RWPE2 (cell line): ENCODE measurements at regions not wholly inside any gene's neighbourhood (a gene's known extent, or its start where the extent isn't known, plus 50 kb on each side); places are given as distances from the start of the nearest gene placed in this dataset.

ENCODE experiments used
- ATAC-seq: fragments of 200-7000 bp; cut with Tn5 transposase; 3 replicates; pipeline ENCODE4 v1.9.1; 2021; ENCODE audit warnings: low read depth
- DNase-seq: peaks from one replicate; pipeline ENCODE4 v3.0.0-alpha.2; 2020; ENCODE audit warnings: low spot score
- H3K27ac ChIP-seq: fragments of 450-650 bp; 2 replicates; pipeline ENCODE4 v1.5.1; 2017; ENCODE audit warnings: mild to moderate bottlenecking; ENCODE audit not compliant: poor library complexity, severe bottlenecking
- H3K27me3 ChIP-seq: fragments of 250-450 bp; sonication (Bioruptor Pico); 2 replicates; pipeline ENCODE4 v1.5.1; 2021; ENCODE audit warnings: mild to moderate bottlenecking, moderate library complexity; ENCODE audit not compliant: insufficient read depth, poor library complexity, severe bottlenecking
- H3K36me3 ChIP-seq: fragments of 250-450 bp; sonication (Bioruptor Pico); 2 replicates; pipeline ENCODE4 v1.5.1; 2020; ENCODE audit warnings: low read depth, mild to moderate bottlenecking, moderate library complexity
- H3K4me1 ChIP-seq: fragments of 250-450 bp; sonication (Bioruptor Pico); 2 replicates; pipeline ENCODE4 v1.5.1; 2021; ENCODE audit warnings: mild to moderate bottlenecking, moderate library complexity; ENCODE audit not compliant: insufficient read depth, poor library complexity, severe bottlenecking
- H3K4me3 ChIP-seq: fragments of 250-450 bp; sonication (Bioruptor Pico); 2 replicates; pipeline ENCODE4 v1.5.1; 2021; ENCODE audit warnings: mild to moderate bottlenecking, moderate library complexity; ENCODE audit not compliant: severe bottlenecking
- H3K9me3 ChIP-seq: fragments of 250-450 bp; sonication (Bioruptor Pico); 2 replicates; pipeline ENCODE4 v1.5.1; 2021; ENCODE audit warnings: mild to moderate bottlenecking, moderate library complexity; ENCODE audit not compliant: severe bottlenecking
- TF ChIP-seq, protein P1 (sequence below): fragments of 450-650 bp; IDR thresholded peaks from one replicate; pipeline ENCODE4 v1.5.1; 2017; ENCODE audit warnings: mild to moderate bottlenecking, moderate library complexity; ENCODE audit not compliant: poor library complexity, severe bottlenecking

GRCh38 chr6:164148788-164149187 is 734.3 kb downstream of the QKI start:
- peaks cover 23% of the 10 kb centered on the region for H3K27me3 ChIP-seq
- TF ChIP-seq, protein P1, sequence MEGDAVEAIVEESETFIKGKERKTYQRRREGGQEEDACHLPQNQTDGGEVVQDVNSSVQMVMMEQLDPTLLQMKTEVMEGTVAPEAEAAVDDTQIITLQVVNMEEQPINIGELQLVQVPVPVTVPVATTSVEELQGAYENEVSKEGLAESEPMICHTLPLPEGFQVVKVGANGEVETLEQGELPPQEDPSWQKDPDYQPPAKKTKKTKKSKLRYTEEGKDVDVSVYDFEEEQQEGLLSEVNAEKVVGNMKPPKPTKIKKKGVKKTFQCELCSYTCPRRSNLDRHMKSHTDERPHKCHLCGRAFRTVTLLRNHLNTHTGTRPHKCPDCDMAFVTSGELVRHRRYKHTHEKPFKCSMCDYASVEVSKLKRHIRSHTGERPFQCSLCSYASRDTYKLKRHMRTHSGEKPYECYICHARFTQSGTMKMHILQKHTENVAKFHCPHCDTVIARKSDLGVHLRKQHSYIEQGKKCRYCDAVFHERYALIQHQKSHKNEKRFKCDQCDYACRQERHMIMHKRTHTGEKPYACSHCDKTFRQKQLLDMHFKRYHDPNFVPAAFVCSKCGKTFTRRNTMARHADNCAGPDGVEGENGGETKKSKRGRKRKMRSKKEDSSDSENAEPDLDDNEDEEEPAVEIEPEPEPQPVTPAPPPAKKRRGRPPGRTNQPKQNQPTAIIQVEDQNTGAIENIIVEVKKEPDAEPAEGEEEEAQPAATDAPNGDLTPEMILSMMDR, result no peak
- no peak overlapping the region for H3K4me3 ChIP-seq
- no peaks in the 10 kb centered on the region for H3K4me1 ChIP-seq
- no peak for DNase-seq
- H3K9me3 ChIP-seq, result no peaks in the 10 kb centered on the region
- H3K27ac ChIP-seq, result no peak overlapping the region
- no peak for ATAC-seq
- no peaks in the 10 kb centered on the region for H3K36me3 ChIP-seq

GRCh38 chr6:164144316-164144715 is 729.8 kb downstream of the QKI start:
- no peaks in the 10 kb centered on the region for H3K27me3 ChIP-seq
- ATAC-seq (no peak), DNase-seq (no peak)
- H3K36me3 ChIP-seq, result no peaks in the 10 kb centered on the region
- H3K4me1 ChIP-seq, result no peaks in the 10 kb centered on the region
- TF ChIP-seq, protein P1, result no peak
- H3K9me3 ChIP-seq, result no peaks in the 10 kb centered on the region
- no peak overlapping the region for H3K27ac ChIP-seq
- H3K4me3 ChIP-seq, result no peak overlapping the region

- Histone ChIP-seq H3K4me3 (no peak overlapping the region), H3K4me1 (no peaks in the 10 kb centered on the region), H3K27me3 (no peaks in the 10 kb centered on the region), H3K36me3 (no peaks in the 10 kb centered on the region), H3K27ac (no peak overlapping the region), H3K9me3 (no peaks in the 10 kb centered on the region)
- DNase-seq (no peak), ATAC-seq (no peak)
- TF ChIP-seq, protein P1, result no peak
Observed at GRCh38 chr6:164142322-164142721, 727.8 kb downstream of the QKI start.

- Histone ChIP-seq H3K4me3 (no peak overlapping the region), H3K9me3 (no peaks in the 10 kb centered on the region), H3K36me3 (no peaks in the 10 kb centered on the region), H3K27me3 (no peaks in the 10 kb centered on the region), H3K4me1 (no peaks in the 10 kb centered on the region), H3K27ac (no peak overlapping the region)
- TF ChIP-seq, protein P1, result no peak
- ATAC-seq (no peak), DNase-seq (no peak)
Observed at GRCh38 chr6:164135511-164136132, 721.1 kb downstream of the QKI start.

GRCh38 chr6:164133095-164133494 is 718.6 kb downstream of the QKI start:
- Histone ChIP-seq H3K9me3 (no peaks in the 10 kb centered on the region), H3K4me1 (no peaks in the 10 kb centered on the region), H3K4me3 (no peak overlapping the region), H3K27me3 (no peaks in the 10 kb centered on the region), H3K36me3 (no peaks in the 10 kb centered on the region), H3K27ac (no peak overlapping the region)
- DNase-seq (no peak), ATAC-seq (no peak)
- TF ChIP-seq, protein P1, result no peak
